Omental fat pad (tissue), 3 donors: ENCODE measurements at regions not wholly inside any gene's neighbourhood (a gene's known extent, or its start where the extent isn't known, plus 50 kb on each side); places are given as distances from the start of the nearest gene placed in this dataset.

Experiments
- ATAC-seq: fragments of 150-250 bp; one replicate; pipeline ENCODE4 v1.9.1; 2016; ENCODE audit warnings: mild to moderate bottlenecking, moderate library complexity; ENCODE audit not compliant: low FRiP score
- DNase-seq: peaks from one replicate; pipeline ENCODE4 v3.0.0-alpha.2; 2019; ENCODE audit warnings: low spot score
- TF ChIP-seq, protein P1 (sequence below), 3 donors: fragments of 450-650 bp; IDR thresholded peaks; one replicate each; pipeline ENCODE4 v1.5.1; 2016 to 2017; ENCODE audit warnings: antibody characterized with exemption in 3 of 3, mild to moderate bottlenecking in 3 of 3, moderate library complexity in 2 of 3

DNA sequence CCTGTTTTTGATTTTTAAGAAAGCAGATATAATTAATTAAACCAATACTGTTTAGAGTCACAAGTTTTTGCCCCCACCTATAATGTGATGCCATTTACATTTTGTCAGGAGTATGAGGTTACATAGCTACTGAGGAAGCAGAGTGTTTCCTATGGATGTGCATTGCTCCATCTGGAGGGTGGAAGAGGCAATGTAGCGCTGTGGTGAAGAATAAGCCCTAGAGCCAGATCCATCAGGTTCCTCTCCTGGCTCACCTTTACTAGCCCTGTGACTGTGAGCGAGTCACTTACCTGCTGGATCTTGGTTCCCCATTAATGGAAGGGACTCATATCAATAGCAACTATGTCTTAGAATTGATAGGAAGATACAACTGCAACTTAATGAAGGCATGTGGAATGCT, 216.0 kb downstream of the GPAM start:
- TF ChIP-seq, protein P1, sequence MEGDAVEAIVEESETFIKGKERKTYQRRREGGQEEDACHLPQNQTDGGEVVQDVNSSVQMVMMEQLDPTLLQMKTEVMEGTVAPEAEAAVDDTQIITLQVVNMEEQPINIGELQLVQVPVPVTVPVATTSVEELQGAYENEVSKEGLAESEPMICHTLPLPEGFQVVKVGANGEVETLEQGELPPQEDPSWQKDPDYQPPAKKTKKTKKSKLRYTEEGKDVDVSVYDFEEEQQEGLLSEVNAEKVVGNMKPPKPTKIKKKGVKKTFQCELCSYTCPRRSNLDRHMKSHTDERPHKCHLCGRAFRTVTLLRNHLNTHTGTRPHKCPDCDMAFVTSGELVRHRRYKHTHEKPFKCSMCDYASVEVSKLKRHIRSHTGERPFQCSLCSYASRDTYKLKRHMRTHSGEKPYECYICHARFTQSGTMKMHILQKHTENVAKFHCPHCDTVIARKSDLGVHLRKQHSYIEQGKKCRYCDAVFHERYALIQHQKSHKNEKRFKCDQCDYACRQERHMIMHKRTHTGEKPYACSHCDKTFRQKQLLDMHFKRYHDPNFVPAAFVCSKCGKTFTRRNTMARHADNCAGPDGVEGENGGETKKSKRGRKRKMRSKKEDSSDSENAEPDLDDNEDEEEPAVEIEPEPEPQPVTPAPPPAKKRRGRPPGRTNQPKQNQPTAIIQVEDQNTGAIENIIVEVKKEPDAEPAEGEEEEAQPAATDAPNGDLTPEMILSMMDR (IDR thresholded peaks at IDR 0.05) = no peak
- ATAC-seq (no peak), DNase-seq (no peak)

DNA sequence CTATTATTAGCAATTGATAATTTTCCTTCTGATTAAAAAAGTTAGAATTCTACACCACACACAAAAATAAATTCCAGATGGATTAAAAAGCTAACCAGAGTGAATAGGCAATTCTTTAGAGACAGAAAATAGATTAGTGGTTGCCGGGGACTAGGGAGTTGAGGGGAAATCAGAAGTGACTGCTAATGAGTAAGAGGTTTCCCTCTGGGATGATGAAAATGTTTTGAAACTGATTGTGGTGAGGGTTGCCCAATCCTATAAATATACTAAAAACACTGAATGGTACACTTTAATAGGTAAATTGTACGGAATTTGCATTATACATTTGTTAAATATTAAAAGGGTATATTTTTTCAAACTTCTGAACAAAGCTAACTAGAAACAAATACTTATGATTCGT, 214.9 kb downstream of the GPAM start:
- DNase-seq (no peak), ATAC-seq (no peak)
- TF ChIP-seq, protein P1 (IDR thresholded peaks at IDR 0.05) = no peak

DNA sequence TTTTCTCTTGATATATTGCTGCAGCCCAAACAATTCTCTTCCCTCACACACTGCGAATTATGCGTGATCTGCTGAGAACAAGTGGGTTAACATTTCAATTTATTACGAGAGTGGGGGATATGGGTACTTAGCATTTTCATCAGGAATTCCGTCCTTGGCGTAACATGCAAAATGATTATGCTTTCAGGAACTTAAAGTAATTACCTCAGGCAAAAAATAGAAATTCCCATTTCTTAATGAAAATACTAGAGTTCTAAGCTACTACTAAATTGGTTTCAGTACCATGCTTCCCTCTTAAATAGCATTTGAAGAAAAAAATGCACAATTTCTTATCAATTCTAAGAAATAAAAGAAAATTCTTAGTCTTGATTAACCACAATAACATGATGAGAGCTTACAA, 213.5 kb downstream of the GPAM start:
- ATAC-seq = no peak
- TF ChIP-seq, protein P1 (IDR thresholded peaks at IDR 0.05) = no peak
- no peak for DNase-seq

DNA sequence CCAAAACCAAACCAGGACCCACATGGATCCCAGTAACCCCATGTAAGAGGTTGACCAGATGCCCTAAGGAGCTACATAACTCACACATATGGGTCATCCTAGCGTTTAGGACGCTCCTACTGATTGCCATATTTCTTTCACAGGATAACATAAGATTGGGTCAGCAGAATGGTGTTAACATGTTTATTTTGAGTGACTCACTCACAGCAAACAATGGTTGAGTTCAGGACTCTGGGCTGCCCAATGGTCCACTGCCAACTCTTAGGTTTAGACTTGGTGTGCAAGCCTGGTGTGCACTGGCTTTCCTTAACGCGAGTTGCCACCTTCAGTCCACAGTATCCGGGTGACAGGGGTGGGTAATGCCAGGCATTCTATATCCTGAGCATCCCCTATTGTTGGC, 211.5 kb downstream of the GPAM start:
- ATAC-seq (no peak), DNase-seq (no peak)
- TF ChIP-seq, protein P1 (IDR thresholded peaks at IDR 0.05) = no peak

DNA sequence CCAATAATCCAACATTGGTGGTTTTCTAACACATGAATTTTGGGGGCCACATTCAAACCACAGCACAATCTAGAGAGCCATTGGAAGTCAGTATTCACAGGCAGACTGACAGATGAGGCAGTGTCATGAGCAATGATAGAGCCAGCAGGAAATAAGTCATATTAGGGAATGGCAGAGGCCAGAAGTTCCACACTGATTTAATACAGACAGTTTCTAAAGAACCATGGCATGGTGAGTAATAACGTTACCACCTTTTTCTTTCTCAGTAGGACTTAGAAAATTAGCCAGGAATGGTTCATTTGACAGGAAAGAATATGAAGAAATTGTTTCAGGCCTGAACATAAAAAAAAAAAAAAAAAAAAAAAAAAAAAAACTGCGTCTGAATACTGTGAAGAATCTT, 210.3 kb downstream of the GPAM start:
- TF ChIP-seq, protein P1 (IDR thresholded peaks at IDR 0.05) = no peak
- DNase-seq = no peak
- ATAC-seq = no peak

DNA sequence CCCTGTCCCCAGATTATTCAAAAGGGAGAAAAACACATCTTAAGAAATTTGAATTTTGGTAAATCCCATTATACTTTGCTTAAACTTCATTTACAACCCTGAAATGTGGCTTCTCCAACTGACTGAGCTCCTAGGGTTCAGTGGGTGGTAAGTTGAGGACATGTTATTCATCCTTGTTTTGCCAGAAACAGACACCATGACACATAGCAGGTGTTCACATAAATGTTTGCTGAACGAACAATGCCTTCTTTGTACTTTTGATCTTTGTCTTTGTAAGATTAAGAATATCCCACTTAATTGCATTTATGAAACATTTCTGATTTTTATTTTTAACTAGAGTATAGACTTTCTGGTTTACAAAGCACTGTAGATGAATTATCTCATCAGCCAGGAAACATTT, 209.7 kb downstream of the GPAM start:
- DNase-seq = no peak
- no peak for ATAC-seq
- TF ChIP-seq, protein P1 (IDR thresholded peaks at IDR 0.05) = no peak

DNA sequence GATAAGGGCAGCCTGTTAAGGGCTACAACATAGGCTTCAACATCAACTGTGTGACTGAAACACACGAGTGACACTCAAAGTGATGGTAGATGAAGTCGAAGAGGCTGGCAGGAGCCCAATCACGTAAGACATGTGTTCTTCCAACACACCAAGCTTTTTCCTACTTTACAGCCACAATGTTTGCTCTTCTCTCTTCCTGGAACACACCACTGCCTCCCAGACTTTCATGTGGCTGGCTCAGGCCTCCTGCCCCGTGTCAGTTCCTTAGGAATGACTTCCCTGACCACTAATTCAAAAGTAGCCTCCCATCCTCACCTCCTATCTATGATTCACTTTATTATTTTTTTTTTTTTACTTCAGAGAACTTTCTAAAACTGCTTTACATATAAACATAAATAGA, 209.2 kb downstream of the GPAM start:
- TF ChIP-seq, protein P1 (IDR thresholded peaks at IDR 0.05) = no peak
- no peak for DNase-seq
- no peak for ATAC-seq
